ENCODE measurements at regions not wholly inside any gene's neighbourhood (a gene's known extent, or its start where the extent isn't known, plus 50 kb on each side); places are given as distances from the start of the nearest gene placed in this dataset.

DNA sequence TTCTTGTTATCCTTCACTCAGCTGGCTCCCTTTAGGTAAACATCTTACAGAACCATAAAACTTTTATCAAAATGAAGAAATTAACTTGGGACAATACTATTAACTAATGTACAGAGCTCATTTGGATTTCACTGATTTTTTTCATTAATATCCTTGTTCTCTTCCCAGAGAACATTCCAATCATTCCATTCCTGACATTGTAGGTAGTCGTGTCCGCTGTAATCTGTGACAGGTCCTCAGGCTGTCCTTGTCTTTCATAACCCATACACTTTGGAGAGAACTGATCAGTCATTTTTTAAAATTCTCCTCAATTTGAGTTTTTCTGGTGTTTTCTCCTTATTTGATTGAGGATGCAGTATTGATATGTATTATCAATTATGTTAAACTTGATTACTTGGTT, 916.8 kb downstream of the GALC start:
- Histone ChIP-seq H3K4me1 (ENCODE audit: low read depth, poor library complexity, severe bottlenecking) (no peaks in the 10 kb centered on the region), H3K27ac (no peak overlapping the region), H3K36me3 (ENCODE audit: insufficient read depth) (no peaks in the 10 kb centered on the region), H2AFZ (ENCODE audit: low read depth) (no peak overlapping the region), H4K20me1 (ENCODE audit: insufficient read depth) (no peaks in the 10 kb centered on the region), H3K4me3 (IDR thresholded peaks at IDR 0.05; ENCODE audit: insufficient read depth, low read depth, low read length) (no peak overlapping the region), H3K79me2 (ENCODE audit: insufficient read depth, low read depth) (no peaks in the 10 kb centered on the region), H3K9ac (no peak overlapping the region), H3K27me3 (ENCODE audit: insufficient read depth, low read depth) (no peaks in the 10 kb centered on the region), H3K4me2 (no peak overlapping the region)
- TF ChIP-seq, protein P1, sequence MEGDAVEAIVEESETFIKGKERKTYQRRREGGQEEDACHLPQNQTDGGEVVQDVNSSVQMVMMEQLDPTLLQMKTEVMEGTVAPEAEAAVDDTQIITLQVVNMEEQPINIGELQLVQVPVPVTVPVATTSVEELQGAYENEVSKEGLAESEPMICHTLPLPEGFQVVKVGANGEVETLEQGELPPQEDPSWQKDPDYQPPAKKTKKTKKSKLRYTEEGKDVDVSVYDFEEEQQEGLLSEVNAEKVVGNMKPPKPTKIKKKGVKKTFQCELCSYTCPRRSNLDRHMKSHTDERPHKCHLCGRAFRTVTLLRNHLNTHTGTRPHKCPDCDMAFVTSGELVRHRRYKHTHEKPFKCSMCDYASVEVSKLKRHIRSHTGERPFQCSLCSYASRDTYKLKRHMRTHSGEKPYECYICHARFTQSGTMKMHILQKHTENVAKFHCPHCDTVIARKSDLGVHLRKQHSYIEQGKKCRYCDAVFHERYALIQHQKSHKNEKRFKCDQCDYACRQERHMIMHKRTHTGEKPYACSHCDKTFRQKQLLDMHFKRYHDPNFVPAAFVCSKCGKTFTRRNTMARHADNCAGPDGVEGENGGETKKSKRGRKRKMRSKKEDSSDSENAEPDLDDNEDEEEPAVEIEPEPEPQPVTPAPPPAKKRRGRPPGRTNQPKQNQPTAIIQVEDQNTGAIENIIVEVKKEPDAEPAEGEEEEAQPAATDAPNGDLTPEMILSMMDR (conservative IDR thresholded peaks at IDR 0.05; ENCODE audit: low read depth, low read length): no peak

DNA sequence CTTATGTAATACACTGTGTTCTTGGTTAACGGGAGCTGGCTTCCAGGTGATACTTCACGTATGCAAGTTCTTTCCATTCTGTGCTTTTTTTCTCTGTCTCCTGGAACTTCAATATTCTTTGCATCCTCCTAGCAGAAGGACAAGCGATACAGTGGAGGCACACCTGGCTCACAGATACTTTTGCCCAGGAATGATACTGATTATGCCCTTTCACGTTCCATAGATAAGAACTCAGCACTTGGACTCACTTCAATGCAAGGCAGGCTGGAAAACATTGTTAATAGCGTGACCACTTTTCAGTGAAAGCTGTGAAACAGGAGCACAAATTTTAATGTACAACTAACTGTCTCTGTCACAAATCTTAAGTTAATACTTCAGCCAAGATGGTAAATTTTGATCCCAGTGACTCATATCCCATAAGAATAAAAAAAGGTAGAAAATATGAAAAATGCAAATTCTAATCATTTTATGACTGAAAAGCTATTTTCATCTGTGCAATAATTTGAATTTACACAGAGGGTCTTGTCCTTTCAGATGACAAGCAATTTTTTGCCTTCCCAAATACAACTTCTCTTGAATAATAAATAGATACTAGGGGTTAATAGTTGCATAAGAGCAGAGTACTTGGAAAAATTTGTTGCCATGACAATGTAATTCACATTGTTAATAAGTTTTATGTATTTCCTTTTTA, 919.0 kb downstream of the GALC start:
- no peak overlapping the region for H2AFZ ChIP-seq (ENCODE audit: low read depth)
- no peak overlapping the region for H3K4me3 ChIP-seq (IDR thresholded peaks at IDR 0.05; ENCODE audit: insufficient read depth, low read depth, low read length)
- no peak overlapping the region for H3K27ac ChIP-seq
- no peak overlapping the region for H3K9ac ChIP-seq
- no peak overlapping the region for H3K4me2 ChIP-seq
- H3K4me1 ChIP-seq (ENCODE audit: low read depth, poor library complexity, severe bottlenecking): no peaks in the 10 kb centered on the region
- H3K27me3 ChIP-seq (ENCODE audit: insufficient read depth, low read depth): no peaks in the 10 kb centered on the region
- H4K20me1 ChIP-seq (ENCODE audit: insufficient read depth): no peaks in the 10 kb centered on the region
- TF ChIP-seq, protein P1 (conservative IDR thresholded peaks at IDR 0.05; ENCODE audit: low read depth, low read length): no peak
- no peaks in the 10 kb centered on the region for H3K36me3 ChIP-seq (ENCODE audit: insufficient read depth)
- H3K79me2 ChIP-seq (ENCODE audit: insufficient read depth, low read depth): no peaks in the 10 kb centered on the region

DNA sequence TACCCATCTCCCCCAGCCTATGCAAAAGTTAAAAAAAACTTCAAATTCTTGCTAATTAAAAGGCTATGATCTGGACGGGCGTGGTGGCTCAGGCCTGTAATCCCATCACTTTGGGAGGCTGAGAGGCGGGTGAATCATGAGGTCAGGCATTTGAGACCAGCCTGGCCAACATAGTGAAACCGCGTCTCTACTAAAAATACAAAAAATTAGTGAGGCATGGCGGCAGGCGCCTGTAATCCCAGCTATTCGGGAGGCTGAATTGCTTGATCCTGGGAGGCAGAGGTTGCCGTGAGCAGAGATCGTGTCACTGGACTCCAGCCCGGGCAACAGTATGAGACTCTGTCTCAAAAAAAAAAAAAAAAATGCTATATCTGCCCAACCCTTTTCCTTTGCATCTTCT, 925.4 kb downstream of the GALC start:
- Histone ChIP-seq H3K36me3 (ENCODE audit: insufficient read depth) (no peaks in the 10 kb centered on the region), H4K20me1 (ENCODE audit: insufficient read depth) (no peaks in the 10 kb centered on the region), H3K27me3 (ENCODE audit: insufficient read depth, low read depth) (no peaks in the 10 kb centered on the region), H3K4me1 (ENCODE audit: low read depth, poor library complexity, severe bottlenecking) (peaks cover 16% of the 10 kb centered on the region), H3K4me3 (IDR thresholded peaks at IDR 0.05; ENCODE audit: insufficient read depth, low read depth, low read length) (no peak overlapping the region), H2AFZ (ENCODE audit: low read depth) (no peak overlapping the region; the same call in 1 of the 2 replicates), H3K79me2 (ENCODE audit: insufficient read depth, low read depth) (no peaks in the 10 kb centered on the region), H3K4me2 (no peak overlapping the region), H3K27ac (peak overlapping the region; percentile 52; the same call in 1 of the 2 replicates), H3K9ac (no peak overlapping the region)
- TF ChIP-seq, protein P1 (conservative IDR thresholded peaks at IDR 0.05; ENCODE audit: low read depth, low read length): no peak

DNA sequence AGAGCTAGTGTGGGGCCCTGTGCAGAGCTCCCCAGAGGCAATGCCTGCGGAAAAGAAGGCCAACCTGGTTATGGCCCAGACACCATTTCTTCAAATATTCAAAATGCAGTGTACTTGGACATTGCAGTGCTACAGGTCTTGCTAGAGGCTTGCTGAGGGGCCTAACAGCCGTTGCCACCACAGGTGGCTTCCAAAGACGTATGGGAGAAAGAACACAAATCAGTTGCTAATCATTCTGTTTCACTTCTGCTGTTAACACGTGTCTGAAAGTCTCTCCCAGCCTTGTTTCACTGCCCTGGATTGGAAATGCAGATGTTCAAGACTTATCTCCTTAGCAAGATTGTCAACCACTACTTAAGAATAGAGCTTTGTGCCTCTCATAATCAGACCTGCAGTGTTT, 925.9 kb downstream of the GALC start:
- H3K9ac ChIP-seq: no peak overlapping the region
- no peaks in the 10 kb centered on the region for H4K20me1 ChIP-seq (ENCODE audit: insufficient read depth)
- H2AFZ ChIP-seq (ENCODE audit: low read depth): peak overlapping the region; percentile 30; the same call in 1 of the 2 replicates
- H3K27ac ChIP-seq: peak overlapping the region; percentile 52; the same call in 1 of the 2 replicates
- H3K4me2 ChIP-seq: peak overlapping the region; percentile 33; the same call in 1 of the 2 replicates
- no peaks in the 10 kb centered on the region for H3K36me3 ChIP-seq (ENCODE audit: insufficient read depth)
- no peak overlapping the region for H3K4me3 ChIP-seq (IDR thresholded peaks at IDR 0.05; ENCODE audit: insufficient read depth, low read depth, low read length)
- peaks cover 16% of the 10 kb centered on the region for H3K4me1 ChIP-seq (ENCODE audit: low read depth, poor library complexity, severe bottlenecking)
- no peaks in the 10 kb centered on the region for H3K79me2 ChIP-seq (ENCODE audit: insufficient read depth, low read depth)
- no peaks in the 10 kb centered on the region for H3K27me3 ChIP-seq (ENCODE audit: insufficient read depth, low read depth)
- TF ChIP-seq, protein P1 (conservative IDR thresholded peaks at IDR 0.05; ENCODE audit: low read depth, low read length): no peak

All from KMS-11 (cell line).